ENCODE measurements at regions not wholly inside any gene's neighbourhood (a gene's known extent, or its start where the extent isn't known, plus 50 kb on each side); places are given as distances from the start of the nearest gene placed in this dataset.

DNA sequence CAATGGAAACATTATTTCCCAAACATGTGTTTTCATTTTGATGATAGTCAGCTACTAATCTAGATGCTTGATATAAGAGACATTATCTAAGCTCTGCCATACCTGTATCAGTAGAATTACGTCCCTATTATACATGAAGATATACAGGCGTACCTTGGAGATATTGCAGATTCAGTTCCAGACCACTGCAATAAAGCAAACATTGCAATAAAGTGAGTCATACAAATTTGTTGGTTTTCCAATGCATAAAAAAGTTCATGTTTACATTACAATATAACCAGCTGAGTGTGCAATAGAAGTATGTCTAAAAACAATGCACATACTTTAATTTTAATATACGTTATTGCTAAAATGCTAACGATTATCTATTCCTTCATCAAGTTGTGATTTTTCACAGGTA lies 236.0 kb upstream of the ZNF717 start:
- TF ChIP-seq CTCF (IDR thresholded peaks at IDR 0.05; ENCODE audit: borderline replicate concordance, extremely low read depth, low read length, poor library complexity, severe bottlenecking) (no peak), EZH2 (IDR thresholded peaks at IDR 0.05; ENCODE audit: borderline replicate concordance, low read depth, low read length, severe bottlenecking) (no peak)

Measured in DND-41 (cell line).